MM.1S (cell line): ENCODE measurements at regions not wholly inside any gene's neighbourhood (a gene's known extent, or its start where the extent isn't known, plus 50 kb on each side); places are given as distances from the start of the nearest gene placed in this dataset.

Experiments used
- DNase-seq: peaks from one replicate; pipeline ENCODE4 v3.0.0-alpha.2; 2015
- H2AFZ ChIP-seq: fragments of 300-600 bp; sonication (generic); 2 replicates; pipeline ENCODE4 v1.6.0; 2016; ENCODE audit warnings: antibody characterized with exemption, low read length
- H3F3A ChIP-seq: fragments of 300-600 bp; sonication (generic); 2 replicates; pipeline ENCODE4 v1.6.1; 2016; ENCODE audit warnings: mild to moderate bottlenecking, antibody characterized with exemption, low read length, moderate library complexity, mixed read lengths; ENCODE audit not compliant: insufficient read depth
- H3K27ac ChIP-seq: fragments of 300-600 bp; sonication (generic); 2 replicates; pipeline ENCODE4 v1.5.1; 2016; ENCODE audit warnings: mild to moderate bottlenecking, low read length
- H3K27me3 ChIP-seq: fragments of 300-600 bp; sonication (generic); replicated peaks from 2 replicates; pipeline ENCODE4 v1.6.0; 2016; ENCODE audit warnings: low read length; ENCODE audit not compliant: insufficient read depth
- H3K36me3 ChIP-seq: fragments of 300-600 bp; sonication (generic); replicated peaks from 2 replicates; pipeline ENCODE4 v1.6.1; 2016; ENCODE audit warnings: mild to moderate bottlenecking, low read length, mixed read lengths; ENCODE audit not compliant: insufficient read depth
- H3K4me1 ChIP-seq: fragments of 300-600 bp; sonication (generic); 2 replicates; pipeline ENCODE4 v1.6.1; 2016; ENCODE audit warnings: low read length, mixed read lengths
- H3K4me2 ChIP-seq: fragments of 300-600 bp; sonication (generic); 2 replicates; pipeline ENCODE4 v1.6.0; 2016; ENCODE audit warnings: low read depth, low read length
- H3K4me3 ChIP-seq: fragments of 300-600 bp; sonication (generic); 2 replicates; pipeline ENCODE4 v1.5.1; 2016; ENCODE audit warnings: low read length, mixed read lengths
- H3K79me2 ChIP-seq: fragments of 300-600 bp; sonication (generic); 2 replicates; pipeline ENCODE4 v1.6.1; 2016; ENCODE audit warnings: mixed run types, low read length, mixed read lengths
- H3K9ac ChIP-seq: fragments of 300-600 bp; sonication (generic); 2 replicates; pipeline ENCODE4 v1.6.1; 2016; ENCODE audit warnings: low read length, mixed read lengths
- H3K9me2 ChIP-seq: fragments of 300-600 bp; sonication (generic); replicated peaks from 2 replicates; pipeline ENCODE4 v1.6.1; 2016; ENCODE audit warnings: mild to moderate bottlenecking, low read length, mixed read lengths; ENCODE audit not compliant: insufficient read depth
- H3K9me3 ChIP-seq: fragments of 300-600 bp; sonication (generic); replicated peaks from 2 replicates; pipeline ENCODE4 v1.6.1; 2016; ENCODE audit warnings: mild to moderate bottlenecking, low read length, mixed read lengths; ENCODE audit not compliant: insufficient read depth
- H4K20me1 ChIP-seq: fragments of 300-600 bp; sonication (generic); 2 replicates; pipeline ENCODE4 v1.6.1; 2016; ENCODE audit warnings: mild to moderate bottlenecking, low read length, moderate library complexity, mixed read lengths; ENCODE audit not compliant: insufficient read depth
- CTCF ChIP-seq: fragments of 300-600 bp; sonication (generic); IDR thresholded peaks from 2 replicates; pipeline ENCODE4 v1.5.1; 2016; ENCODE audit warnings: antibody characterized with exemption, low read length, mixed read lengths
- EZH2 ChIP-seq: fragments of 300-600 bp; sonication (generic); optimal IDR thresholded peaks from 2 replicates; pipeline ENCODE3; 2017; ENCODE audit warnings: low read depth, mild to moderate bottlenecking, antibody characterized with exemption, low read length, mixed read lengths
- EZH2phosphoT487 ChIP-seq: fragments of 300-600 bp; sonication (generic); IDR thresholded peaks from 2 replicates; pipeline ENCODE4 v1.6.1; 2018; ENCODE audit warnings: antibody characterized with exemption, low read length

- Histone ChIP-seq H3F3A (no peaks in the 10 kb centered on the region), H3K4me2 (no peak overlapping the region), H3K4me1 (no peaks in the 10 kb centered on the region), H3K36me3 (no peaks in the 10 kb centered on the region), H2AFZ (no peak overlapping the region), H3K27me3 (no peaks in the 10 kb centered on the region), H3K79me2 (peaks cover 80% of the 10 kb centered on the region), H3K9me2 (no peaks in the 10 kb centered on the region), H3K4me3 (no peak overlapping the region), H4K20me1 (no peaks in the 10 kb centered on the region; the same call in 1 of the 2 replicates), H3K9me3 (no peaks in the 10 kb centered on the region), H3K9ac (no peak overlapping the region), H3K27ac (no peak overlapping the region)
- TF ChIP-seq CTCF (no peak), EZH2 (no peak), EZH2phosphoT487 (no peak)
- DNase-seq = no peak
These were observed 135.4 kb upstream of the SOD1 start for GRCh38 chr21:31524140-31524539.

GRCh38 chr21:31521515-31521914 lies 138.0 kb upstream of the SOD1 start:
- Histone ChIP-seq H3K4me1 (no peaks in the 10 kb centered on the region), H3K27me3 (no peaks in the 10 kb centered on the region), H3K9me3 (no peaks in the 10 kb centered on the region), H3K79me2 (peaks cover 83% of the 10 kb centered on the region), H4K20me1 (no peaks in the 10 kb centered on the region; the same call in 1 of the 2 replicates), H3K9ac (no peak overlapping the region), H3K4me2 (no peak overlapping the region), H3K27ac (no peak overlapping the region), H2AFZ (no peak overlapping the region), H3K36me3 (no peaks in the 10 kb centered on the region), H3F3A (no peaks in the 10 kb centered on the region), H3K4me3 (no peak overlapping the region), H3K9me2 (no peaks in the 10 kb centered on the region)
- DNase-seq = no peak
- TF ChIP-seq EZH2phosphoT487 = no peak
- TF ChIP-seq EZH2 = no peak
- no peak for TF ChIP-seq CTCF

- H3K9me2 ChIP-seq = no peaks in the 10 kb centered on the region
- H3F3A ChIP-seq = no peaks in the 10 kb centered on the region
- H3K79me2 ChIP-seq = peaks cover 83% of the 10 kb centered on the region
- no peak overlapping the region for H3K4me2 ChIP-seq
- H3K27me3 ChIP-seq = no peaks in the 10 kb centered on the region
- H3K9ac ChIP-seq = no peak overlapping the region
- H3K27ac ChIP-seq = no peak overlapping the region
- TF ChIP-seq CTCF (no peak), EZH2phosphoT487 (no peak), EZH2 (no peak)
- DNase-seq = no peak
- H3K36me3 ChIP-seq = no peaks in the 10 kb centered on the region
- no peak overlapping the region for H3K4me3 ChIP-seq
- no peaks in the 10 kb centered on the region for H3K9me3 ChIP-seq
- H4K20me1 ChIP-seq = no peaks in the 10 kb centered on the region; the same call in 1 of the 2 replicates
- no peaks in the 10 kb centered on the region for H3K4me1 ChIP-seq
- no peak overlapping the region for H2AFZ ChIP-seq
These were observed 138.9 kb upstream of the SOD1 start for GRCh38 chr21:31520561-31521098.
